IMR-90 (cell line): ENCODE measurements at regions not wholly inside any gene's neighbourhood (a gene's known extent, or its start where the extent isn't known, plus 50 kb on each side); places are given as distances from the start of the nearest gene placed in this dataset.

ENCODE experiments used
- ATAC-seq: fragments of 200-7000 bp; cut with Tn5 transposase; 2 replicates; pipeline ENCODE4 v1.9.1; 2020; ENCODE audit warnings: low read depth, mild to moderate bottlenecking, moderate library complexity
- BruUV-seq: library from RNA; stranded (reverse); fragments of 400-500 nt; replicated peaks from 2 replicates; lab custom pipeline; 2021; lab: Mats Ljungman, UMichigan
- CTCF ChIA-PET: fragments of 300-600 bp; formaldehyde crosslinking; extraction: SDS; loops from one replicate; lab custom pipeline; 2021; ENCODE audit warnings: antibody characterized with exemption; lab: Yijun Ruan, JAX
- POLR2A ChIA-PET: fragments of 300-600 bp; sonication (Branson Sonifier 250); formaldehyde crosslinking; loops from one replicate; lab custom pipeline; 2022; ENCODE audit warnings: antibody characterized with exemption; ENCODE audit not compliant: unreplicated experiment; lab: Charles Lee
- DNase-seq: peaks from one replicate; pipeline ENCODE4 v3.0.0; 2013
- H2AFZ ChIP-seq: replicated peaks from 2 replicates; pipeline ENCODE3; 2013; ENCODE audit warnings: low read length, mild to moderate bottlenecking; ENCODE audit not compliant: poor library complexity
- H2AK5ac ChIP-seq: 2 replicates; pipeline ENCODE4 v1.6.1; 2013; ENCODE audit warnings: low read depth, low read length, inconsistent platforms
- H2AK9ac ChIP-seq: replicated peaks from 2 replicates; pipeline ENCODE3; 2013; ENCODE audit warnings: mild to moderate bottlenecking, low read depth, low read length, moderate library complexity; ENCODE audit not compliant: poor library complexity
- H2BK120ac ChIP-seq: 2 replicates; pipeline ENCODE4 v1.6.1; 2013; ENCODE audit warnings: low read depth, low read length, inconsistent platforms
- H2BK15ac ChIP-seq: 3 replicates; pipeline ENCODE4 v1.6.1; 2013; ENCODE audit warnings: low read depth, low read length, inconsistent platforms
- H2BK20ac ChIP-seq: 2 replicates; pipeline ENCODE4 v1.6.1; 2013; ENCODE audit warnings: low read depth, mild to moderate bottlenecking, inconsistent platforms, low read length, moderate library complexity
- H2BK5ac ChIP-seq: 2 replicates; pipeline ENCODE4 v1.6.1; 2013; ENCODE audit warnings: mild to moderate bottlenecking, low read depth, low read length, inconsistent platforms; ENCODE audit not compliant: poor library complexity, severe bottlenecking
- H3K14ac ChIP-seq: replicated peaks from 2 replicates; pipeline ENCODE4 v1.6.1; 2013; ENCODE audit warnings: low read depth, low read length, inconsistent platforms
- H3K18ac ChIP-seq: 2 replicates; pipeline ENCODE4 v1.6.1; 2013; ENCODE audit warnings: low read depth, low read length, control low read depth
- H3K23ac ChIP-seq: 2 replicates; pipeline ENCODE4 v1.6.1; 2013; ENCODE audit warnings: low read depth, low read length, inconsistent platforms
- H3K27ac ChIP-seq: 2 replicates; pipeline ENCODE4 v1.5.1; 2013; ENCODE audit warnings: mild to moderate bottlenecking, control low read depth, low read length; ENCODE audit not compliant: insufficient read depth
- H3K27me3 ChIP-seq: 2 replicates; pipeline ENCODE4 v1.6.1; 2013; ENCODE audit warnings: low read length; ENCODE audit not compliant: control insufficient read depth, insufficient read depth
- H3K36me3 ChIP-seq: 2 replicates; pipeline ENCODE4 v1.6.1; 2013; ENCODE audit warnings: low read length, mixed read lengths; ENCODE audit not compliant: control insufficient read depth, insufficient read depth
- H3K4ac ChIP-seq: 2 replicates; pipeline ENCODE4 v1.6.1; 2013; ENCODE audit warnings: low read depth, low read length, inconsistent platforms
- H3K4me1 ChIP-seq: 2 replicates; pipeline ENCODE4 v1.6.1; 2013; ENCODE audit warnings: low read length, mixed read lengths; ENCODE audit not compliant: control insufficient read depth, insufficient read depth
- H3K4me2 ChIP-seq: 2 replicates; pipeline ENCODE4 v1.6.1; 2013; ENCODE audit warnings: low read depth, mild to moderate bottlenecking, control low read depth, low read length, moderate library complexity
- H3K4me3 ChIP-seq: 2 replicates; pipeline ENCODE4 v1.5.1; 2013; ENCODE audit warnings: low read depth, mild to moderate bottlenecking, control low read depth, low read length, moderate library complexity; ENCODE audit not compliant: insufficient read depth
- H3K56ac ChIP-seq: 2 replicates; pipeline ENCODE4 v1.6.1; 2013; ENCODE audit warnings: low read length, inconsistent platforms; ENCODE audit not compliant: insufficient read depth; ENCODE audit errors: extremely low read depth
- H3K79me1 ChIP-seq, 2 experiments: 2 replicates each; pipeline ENCODE4 v1.6.1; 2013; ENCODE audit warnings: low read length in 2 of 2, inconsistent platforms in 1 of 2, low read depth in 1 of 2
- H3K9ac ChIP-seq: 2 replicates; pipeline ENCODE4 v1.6.1; 2013; ENCODE audit warnings: low read depth, low read length, control low read depth
- H3K9me1 ChIP-seq: 2 replicates; pipeline ENCODE4 v1.6.1; 2013; ENCODE audit warnings: low read length, inconsistent platforms; ENCODE audit not compliant: insufficient read depth
- H3K9me3 ChIP-seq: 2 replicates; pipeline ENCODE4 v1.6.1; 2013; ENCODE audit warnings: low read length; ENCODE audit not compliant: control insufficient read depth, insufficient read depth
- H4K20me1 ChIP-seq: 2 replicates; pipeline ENCODE4 v1.6.1; 2013; ENCODE audit warnings: low read length, inconsistent platforms; ENCODE audit not compliant: insufficient read depth
- H4K5ac ChIP-seq: 2 replicates; pipeline ENCODE4 v1.6.1; 2013; ENCODE audit warnings: mild to moderate bottlenecking, low read depth, low read length, control low read depth
- H4K8ac ChIP-seq, 2 experiments: 2 replicates each; pipeline ENCODE4 v1.6.1; 2013; ENCODE audit warnings: low read depth in 2 of 2, low read length in 2 of 2, control low read depth in 1 of 2, inconsistent platforms in 1 of 2
- H4K91ac ChIP-seq: 2 replicates; pipeline ENCODE4 v1.6.1; 2013; ENCODE audit warnings: low read depth, low read length, inconsistent platforms; ENCODE audit not compliant: insufficient read depth
- BHLHE40 ChIP-seq: fragments of 150-350 bp; IDR thresholded peaks from 2 replicates; pipeline ENCODE4 v1.6.1; 2016; ENCODE audit warnings: mild to moderate bottlenecking, low read depth, low read length
- CEBPB ChIP-seq: IDR thresholded peaks from 2 replicates; pipeline ENCODE4 v1.6.1; 2012; ENCODE audit warnings: low read depth, low read length, improper control_type of control experiment
- CHD1 ChIP-seq: IDR thresholded peaks from 2 replicates; pipeline ENCODE4 v1.6.1; 2012; ENCODE audit warnings: low read depth, low read length, improper control_type of control experiment
- FOS ChIP-seq: fragments of 150-350 bp; IDR thresholded peaks from 2 replicates; pipeline ENCODE4 v1.6.1; 2016; ENCODE audit warnings: low read depth, low read length
- MAFK ChIP-seq: IDR thresholded peaks from 2 replicates; pipeline ENCODE4 v1.6.1; 2012; ENCODE audit warnings: low read depth, low read length, improper control_type of control experiment
- MAZ ChIP-seq: IDR thresholded peaks from 2 replicates; pipeline ENCODE4 v1.6.1; 2012; ENCODE audit warnings: low read depth, mild to moderate bottlenecking, low read length, improper control_type of control experiment, moderate library complexity, borderline replicate concordance
- MXI1 ChIP-seq: IDR thresholded peaks from 2 replicates; pipeline ENCODE4 v1.6.1; 2012; ENCODE audit warnings: low read depth, mild to moderate bottlenecking, low read length, moderate library complexity, borderline replicate concordance
- NFE2L2 ChIP-seq: fragments of 150-350 bp; IDR thresholded peaks from 2 replicates; pipeline ENCODE4 v1.6.1; 2016; ENCODE audit warnings: low read depth, mild to moderate bottlenecking, low read length
- POLR2A ChIP-seq: IDR thresholded peaks from 2 replicates; pipeline ENCODE4 v1.6.1; 2012; ENCODE audit warnings: mild to moderate bottlenecking, low read depth, low read length
- RAD21 ChIP-seq: IDR thresholded peaks from 2 replicates; pipeline ENCODE4 v1.6.1; 2012; ENCODE audit warnings: low read length, improper control_type of control experiment
- RCOR1 ChIP-seq: IDR thresholded peaks from 2 replicates; pipeline ENCODE4 v1.6.1; 2012; ENCODE audit warnings: mild to moderate bottlenecking, low read length, improper control_type of control experiment; ENCODE audit not compliant: insufficient replicate concordance
- RFX5 ChIP-seq: IDR thresholded peaks from 2 replicates; pipeline ENCODE4 v1.8.0; 2012; ENCODE audit warnings: low read depth, mild to moderate bottlenecking, low read length, moderate library complexity
- SMC3 ChIP-seq: fragments of 150-350 bp; IDR thresholded peaks from 2 replicates; pipeline ENCODE4 v1.6.1; 2016; ENCODE audit warnings: low read depth, mild to moderate bottlenecking, antibody characterized with exemption, low read length, moderate library complexity
- WGBS, 2 experiments: methylation state at CpG; one replicate each; pipeline versions ENCODE4 v1.1.5 to v1.1.7; 2013; ENCODE audit warnings: missing lambda C conversion rate in 2 of 2; ENCODE audit not compliant: insufficient read length in 1 of 2; ENCODE audit errors: extremely low coverage in 2 of 2; 5-methylcytosine and 5-hydroxymethylcytosine counted together
- dilution Hi-C: fragments of 300-500 bp; cut with HindIII; formaldehyde crosslinking; loops from one replicate; pipeline ENCODE4 v1.14.3; 2018; ENCODE audit warnings: low sequenced_read_pairs; ENCODE audit not compliant: unreplicated experiment
- in situ Hi-C: fragments of 300-500 bp; cut with MboI; formaldehyde crosslinking; loops from 3 replicates; pipeline ENCODE4 v1.14.3; 2019; ENCODE audit warnings: low sequenced_read_pairs, inconsistent platforms, mixed read lengths
- intact Hi-C: fragments of 100-400 bp; cut with micrococcal nuclease; formaldehyde crosslinking; loops from 2 replicates; pipeline ENCODE4 v1.10.0; 2022
- TF ChIP-seq, protein P1 (sequence below): conservative IDR thresholded peaks from 2 replicates; pipeline ENCODE4 v1.5.1; 2012; ENCODE audit warnings: mild to moderate bottlenecking, low read depth, low read length, improper control_type of control experiment
- TF ChIP-seq, protein P2 (sequence below): fragments of 150-350 bp; IDR thresholded peaks from 2 replicates; pipeline ENCODE4 v1.6.1; 2016; ENCODE audit warnings: low read depth, mild to moderate bottlenecking, low read length, moderate library complexity, borderline replicate concordance
- TF ChIP-seq, protein P3 (sequence below): fragments of 150-350 bp; IDR thresholded peaks from 2 replicates; pipeline ENCODE4 v1.6.1; 2017; ENCODE audit warnings: mild to moderate bottlenecking, antibody characterized with exemption, low read length, low read depth

DNA sequence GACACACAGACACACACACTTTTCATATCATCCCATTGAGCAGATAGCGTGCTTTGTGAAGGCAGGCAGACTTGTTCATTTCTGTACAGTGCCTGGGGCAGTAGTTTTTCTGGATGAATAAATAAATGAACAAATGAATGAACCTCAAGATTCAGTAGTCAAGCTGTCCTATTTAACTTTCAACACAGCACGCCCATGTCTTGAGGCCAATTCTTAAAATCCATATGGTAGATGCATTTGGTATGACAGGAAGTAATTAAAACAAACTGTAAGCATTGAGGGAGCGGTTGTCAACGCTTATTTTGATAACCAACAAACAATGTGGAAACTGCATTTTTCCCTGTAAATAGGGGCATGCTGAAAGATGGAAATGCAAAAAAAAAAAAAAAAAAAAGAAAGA lies 80.0 kb upstream of the BNC1 start:
- Histone ChIP-seq H3K9ac (no peak overlapping the region), H3K56ac (no peak overlapping the region), H3K36me3 (no peaks in the 10 kb centered on the region), H4K20me1 (no peaks in the 10 kb centered on the region), H3K4ac (no peak overlapping the region), H3K27ac (no peak overlapping the region), H2AFZ (no peak overlapping the region), H2BK20ac (no peak overlapping the region), H3K9me3 (no peaks in the 10 kb centered on the region), H3K4me1 (no peaks in the 10 kb centered on the region), H2AK5ac (no peak overlapping the region), H3K4me3 (no peak overlapping the region), H3K18ac (no peak overlapping the region), H3K14ac (no peak overlapping the region), H2BK120ac (no peak overlapping the region), H2AK9ac (no peak overlapping the region), H3K4me2 (no peak overlapping the region), H2BK5ac (no peak overlapping the region), H4K5ac (no peak overlapping the region), H3K79me1 (no peaks in the 10 kb centered on the region), H4K8ac (no peak overlapping the region), H3K27me3 (peaks cover 19% of the 10 kb centered on the region), H3K23ac (no peak overlapping the region), H3K9me1 (no peaks in the 10 kb centered on the region), H2BK15ac (no peak overlapping the region), H4K91ac (no peak overlapping the region)
- WGBS, 2 experiments = no CpG with 5 or more reads among the region's 4 CpGs
- CTCF ChIA-PET = interaction anchor here (0.7 kb wide), 1 partner anchor 115 kb away, joined by 3 read pairs; no protein-coding TSS in a partner anchor
- DNase-seq (no peak), ATAC-seq (no peak)
- in situ Hi-C loops (no loop called here), dilution Hi-C loops (no loop called here), intact Hi-C loops (no loop called here)
- BruUV-seq = no TSS peak
- TF ChIP-seq MAZ (no peak), POLR2A (no peak), CHD1 (no peak), MAFK (no peak), RAD21 (no peak), RFX5 (no peak), RCOR1 (no peak), CEBPB (no peak), BHLHE40 (no peak), MXI1 (no peak), SMC3 (no peak), FOS (no peak), NFE2L2 (no peak)
- TF ChIP-seq, protein P1, sequence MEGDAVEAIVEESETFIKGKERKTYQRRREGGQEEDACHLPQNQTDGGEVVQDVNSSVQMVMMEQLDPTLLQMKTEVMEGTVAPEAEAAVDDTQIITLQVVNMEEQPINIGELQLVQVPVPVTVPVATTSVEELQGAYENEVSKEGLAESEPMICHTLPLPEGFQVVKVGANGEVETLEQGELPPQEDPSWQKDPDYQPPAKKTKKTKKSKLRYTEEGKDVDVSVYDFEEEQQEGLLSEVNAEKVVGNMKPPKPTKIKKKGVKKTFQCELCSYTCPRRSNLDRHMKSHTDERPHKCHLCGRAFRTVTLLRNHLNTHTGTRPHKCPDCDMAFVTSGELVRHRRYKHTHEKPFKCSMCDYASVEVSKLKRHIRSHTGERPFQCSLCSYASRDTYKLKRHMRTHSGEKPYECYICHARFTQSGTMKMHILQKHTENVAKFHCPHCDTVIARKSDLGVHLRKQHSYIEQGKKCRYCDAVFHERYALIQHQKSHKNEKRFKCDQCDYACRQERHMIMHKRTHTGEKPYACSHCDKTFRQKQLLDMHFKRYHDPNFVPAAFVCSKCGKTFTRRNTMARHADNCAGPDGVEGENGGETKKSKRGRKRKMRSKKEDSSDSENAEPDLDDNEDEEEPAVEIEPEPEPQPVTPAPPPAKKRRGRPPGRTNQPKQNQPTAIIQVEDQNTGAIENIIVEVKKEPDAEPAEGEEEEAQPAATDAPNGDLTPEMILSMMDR = no peak
- TF ChIP-seq, protein P2, sequence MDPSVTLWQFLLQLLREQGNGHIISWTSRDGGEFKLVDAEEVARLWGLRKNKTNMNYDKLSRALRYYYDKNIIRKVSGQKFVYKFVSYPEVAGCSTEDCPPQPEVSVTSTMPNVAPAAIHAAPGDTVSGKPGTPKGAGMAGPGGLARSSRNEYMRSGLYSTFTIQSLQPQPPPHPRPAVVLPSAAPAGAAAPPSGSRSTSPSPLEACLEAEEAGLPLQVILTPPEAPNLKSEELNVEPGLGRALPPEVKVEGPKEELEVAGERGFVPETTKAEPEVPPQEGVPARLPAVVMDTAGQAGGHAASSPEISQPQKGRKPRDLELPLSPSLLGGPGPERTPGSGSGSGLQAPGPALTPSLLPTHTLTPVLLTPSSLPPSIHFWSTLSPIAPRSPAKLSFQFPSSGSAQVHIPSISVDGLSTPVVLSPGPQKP = no peak
- TF ChIP-seq, protein P3, sequence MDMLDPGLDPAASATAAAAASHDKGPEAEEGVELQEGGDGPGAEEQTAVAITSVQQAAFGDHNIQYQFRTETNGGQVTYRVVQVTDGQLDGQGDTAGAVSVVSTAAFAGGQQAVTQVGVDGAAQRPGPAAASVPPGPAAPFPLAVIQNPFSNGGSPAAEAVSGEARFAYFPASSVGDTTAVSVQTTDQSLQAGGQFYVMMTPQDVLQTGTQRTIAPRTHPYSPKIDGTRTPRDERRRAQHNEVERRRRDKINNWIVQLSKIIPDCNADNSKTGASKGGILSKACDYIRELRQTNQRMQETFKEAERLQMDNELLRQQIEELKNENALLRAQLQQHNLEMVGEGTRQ = no peak
- POLR2A ChIA-PET = no interaction called here
